ENCODE measurements at regions not wholly inside any gene's neighbourhood (a gene's known extent, or its start where the extent isn't known, plus 50 kb on each side); places are given as distances from the start of the nearest gene placed in this dataset.

GRCh38 chr16:50469121-50469743 is 79.0 kb upstream of the NKD1 start:
- no peak for TF ChIP-seq CTCF (IDR thresholded peaks at IDR 0.05; ENCODE audit: extremely low read depth in 1 of 2, insufficient read depth in 1 of 2, low read depth in 1 of 2, low read length in 2 of 2)
- no peak for TF ChIP-seq JUN (IDR thresholded peaks at IDR 0.05; ENCODE audit: borderline replicate concordance, insufficient read depth, insufficient read length, low read depth)
- no peak for TF ChIP-seq EZH2 (IDR thresholded peaks at IDR 0.05; ENCODE audit: borderline replicate concordance, low read depth, low read length, severe bottlenecking)
- TF ChIP-seq GATA2 (IDR thresholded peaks at IDR 0.05; ENCODE audit: insufficient read depth, insufficient read length, low read depth, low read length), result no peak
- no peak for TF ChIP-seq POLR2A (IDR thresholded peaks at IDR 0.05; ENCODE audit: low read depth, low read length)
- no peak for TF ChIP-seq MYC (IDR thresholded peaks at IDR 0.05; ENCODE audit: low read depth, low read length)
- no peak for TF ChIP-seq POLR2AphosphoS5 (IDR thresholded peaks at IDR 0.05; ENCODE audit: insufficient read depth, low read depth, low read length)
